GM04504 (cell line): ENCODE measurements at regions not wholly inside any gene's neighbourhood (a gene's known extent, or its start where the extent isn't known, plus 50 kb on each side); places are given as distances from the start of the nearest gene placed in this dataset.
A peak's percentile ranks its signal among the peaks of the same experiment; 100 is the strongest.

ENCODE experiments used
- DNase-seq: peaks from one replicate; pipeline ENCODE4 v3.0.0-alpha.2; 2012; ENCODE audit warnings: low read depth

DNA sequence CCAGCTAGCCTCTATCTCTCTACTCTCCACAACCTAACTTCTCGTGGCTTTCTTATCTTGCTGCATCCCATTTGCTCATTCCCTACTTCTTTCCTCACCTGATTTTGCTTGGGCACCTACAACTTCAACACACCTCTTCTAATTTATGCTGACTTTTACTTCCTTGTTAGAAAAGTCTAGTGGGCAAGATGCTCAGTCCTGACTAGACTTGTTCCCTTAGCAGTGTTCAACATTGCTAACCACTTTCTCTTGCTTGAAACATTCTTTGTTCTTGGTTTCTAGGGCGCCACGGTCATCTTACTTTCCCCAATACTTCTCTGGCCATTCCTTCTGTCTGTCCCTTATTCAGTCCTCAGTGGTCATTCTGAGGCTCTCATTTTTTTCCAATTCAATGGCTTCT is 454.7 kb upstream of the CWC22 start:
- no peak for DNase-seq

DNA sequence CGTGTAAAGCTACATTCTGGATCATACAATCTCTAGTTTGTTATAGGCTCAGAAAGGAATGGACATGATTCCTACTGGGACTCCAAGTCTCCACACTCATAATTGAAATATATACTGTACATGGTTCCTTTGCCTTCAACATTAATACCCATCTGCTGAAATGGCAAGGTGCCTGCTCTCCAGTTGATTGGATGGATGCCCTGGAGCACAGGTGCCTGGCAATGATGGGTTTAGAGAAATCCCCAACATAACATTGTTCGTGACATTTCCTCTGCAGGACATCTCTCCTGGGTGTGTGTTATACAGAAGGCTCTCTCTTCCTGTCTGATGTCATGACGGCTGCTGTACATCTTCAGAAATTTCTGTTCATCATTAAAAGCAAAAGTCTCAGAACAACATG is 449.7 kb upstream of the CWC22 start:
- DNase-seq, result no peak

DNA sequence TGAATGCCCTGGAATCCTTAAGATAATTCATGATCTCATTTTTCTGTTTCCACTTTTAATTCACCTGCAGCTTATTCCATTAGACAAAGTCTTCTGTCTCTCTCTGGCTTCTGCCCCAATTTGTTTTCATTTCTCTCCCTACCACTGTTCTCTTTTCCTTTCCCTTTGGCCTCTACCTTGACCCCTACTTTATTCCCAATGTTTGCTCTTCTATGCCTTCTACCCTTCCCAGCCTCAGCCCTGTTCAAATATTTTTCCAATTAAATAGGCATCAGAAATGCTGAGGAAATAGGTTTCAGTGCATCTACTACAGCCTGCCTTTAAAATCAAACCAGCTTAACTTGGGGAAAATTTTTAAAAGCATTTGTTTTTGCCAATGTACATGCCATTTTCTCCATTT is 443.7 kb upstream of the CWC22 start:
- no peak for DNase-seq

DNA sequence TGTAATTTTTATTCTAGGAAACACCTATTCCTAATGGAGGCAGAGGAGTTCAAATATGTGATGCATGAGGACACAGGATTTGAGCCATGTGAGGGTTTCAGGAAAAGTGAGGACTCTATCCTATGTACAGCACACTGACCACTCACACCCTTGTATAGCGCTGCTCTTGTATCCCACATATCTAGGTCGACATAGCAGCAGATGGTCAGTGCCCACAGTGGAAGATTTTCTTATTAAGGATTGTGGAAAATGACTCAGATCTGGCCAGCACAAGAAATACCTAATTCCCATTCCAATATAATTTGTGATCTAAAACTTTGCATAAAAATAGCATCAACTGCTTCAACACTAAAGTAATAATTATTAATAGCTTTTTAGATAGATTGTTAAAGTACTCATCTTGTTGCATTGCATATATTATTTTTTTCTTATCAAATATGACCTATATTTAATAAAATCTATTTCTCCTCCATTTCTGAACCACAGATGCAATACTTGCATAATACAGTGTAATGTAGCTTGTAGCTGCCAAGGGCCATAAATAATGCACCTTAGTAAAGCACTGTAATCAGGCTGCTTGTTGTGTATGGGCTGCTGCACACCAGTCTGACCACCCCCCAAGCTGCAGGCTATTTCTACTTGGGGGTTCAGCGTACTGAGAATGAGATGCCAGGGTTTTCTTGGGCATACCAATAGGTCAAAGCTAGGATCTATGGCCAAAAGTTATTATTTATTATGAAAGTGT is 442.2 kb upstream of the CWC22 start:
- DNase-seq, result no peak

DNA sequence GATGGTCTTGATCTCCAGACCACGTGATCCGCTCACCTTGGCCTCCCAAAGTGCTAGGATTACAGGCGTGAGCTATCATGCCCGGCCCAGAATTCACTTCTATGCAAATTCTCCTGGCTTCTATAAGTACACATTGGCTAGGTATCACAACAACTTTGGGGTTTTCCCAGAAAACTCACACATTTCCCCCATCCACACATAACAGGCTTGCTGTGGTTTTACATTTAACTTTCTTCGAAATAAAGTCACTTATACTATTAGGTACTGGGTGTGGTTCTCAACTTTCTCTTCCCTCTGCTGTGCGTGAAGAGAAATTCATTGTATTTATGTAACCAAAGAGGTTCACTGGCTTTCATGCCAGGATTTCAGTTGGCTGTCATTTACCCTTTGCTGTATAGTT is 439.4 kb upstream of the CWC22 start:
- DNase-seq, result no peak

DNA sequence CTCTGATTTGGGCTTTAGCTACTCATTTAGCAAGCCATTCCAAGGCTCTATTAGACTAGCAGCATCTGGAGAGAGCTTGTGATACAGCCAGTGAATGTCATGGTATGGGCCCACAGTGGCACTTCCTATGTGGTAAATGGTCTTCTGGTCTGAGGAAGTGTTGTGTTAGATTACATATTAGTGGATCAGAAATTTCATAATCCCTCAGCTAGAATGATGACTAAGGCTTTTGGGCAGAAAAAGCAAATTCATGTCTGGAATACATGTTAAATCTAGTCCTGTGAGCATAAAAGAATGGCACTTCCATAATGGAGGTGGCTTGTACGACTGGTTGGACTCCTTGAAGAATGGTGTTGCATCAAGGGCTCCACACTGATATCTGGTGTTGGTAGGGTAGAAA is 436.8 kb upstream of the CWC22 start:
- DNase-seq, result no peak

DNA sequence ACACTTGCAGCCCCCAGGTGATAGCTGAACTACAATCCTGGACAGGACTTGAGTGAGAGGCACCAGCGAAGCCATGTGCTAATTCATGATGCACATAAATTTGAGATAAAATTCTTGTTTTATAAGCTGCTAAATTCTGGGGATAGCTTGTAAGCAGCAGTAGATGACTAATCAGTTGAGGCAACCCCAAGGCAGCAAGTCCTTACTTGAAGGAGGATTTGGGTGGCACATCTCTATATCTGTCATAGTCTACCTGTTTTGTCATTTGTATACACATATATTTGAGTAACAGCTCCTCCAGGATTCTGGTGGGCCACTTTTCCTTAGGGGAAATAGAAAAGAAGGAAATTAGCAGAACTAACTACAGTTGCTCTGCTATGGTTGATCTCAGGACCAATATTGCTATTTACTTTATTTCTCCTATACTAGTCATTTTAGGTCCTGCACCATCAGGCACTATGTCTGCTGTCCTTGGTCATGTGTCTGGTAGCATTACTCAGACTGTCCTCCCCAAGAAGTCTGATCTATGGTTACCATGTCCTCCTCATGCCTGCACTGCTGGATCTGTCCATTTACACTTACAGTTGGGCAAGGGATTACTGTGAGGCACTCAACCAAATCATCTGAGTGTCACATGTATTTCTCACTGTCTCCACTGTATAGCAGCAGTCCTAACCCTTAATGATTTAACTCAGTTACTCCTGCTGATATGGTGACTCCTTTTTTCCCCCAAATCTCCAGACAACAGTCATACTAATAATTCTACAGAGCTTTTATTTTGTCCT is 436.0 kb upstream of the CWC22 start:
- no peak for DNase-seq

DNA sequence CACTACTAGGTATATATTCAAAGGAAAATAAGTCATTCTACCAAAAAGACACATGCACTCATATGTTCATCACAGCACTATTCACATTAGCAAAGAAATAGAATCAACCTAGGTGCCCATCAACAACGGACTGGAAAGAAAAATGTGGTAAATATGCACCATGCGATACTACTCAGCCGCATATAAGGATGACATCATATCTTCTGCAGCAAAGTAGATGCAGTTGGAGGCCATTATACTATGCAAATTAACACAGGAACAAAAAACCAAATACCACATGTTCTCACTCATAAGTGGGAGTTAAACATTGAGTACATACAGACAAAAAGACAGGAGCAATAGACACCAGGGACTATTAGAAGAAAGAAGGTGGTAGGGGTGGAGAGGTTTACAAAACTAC is 412.1 kb upstream of the CWC22 start:
- no peak for DNase-seq

DNA sequence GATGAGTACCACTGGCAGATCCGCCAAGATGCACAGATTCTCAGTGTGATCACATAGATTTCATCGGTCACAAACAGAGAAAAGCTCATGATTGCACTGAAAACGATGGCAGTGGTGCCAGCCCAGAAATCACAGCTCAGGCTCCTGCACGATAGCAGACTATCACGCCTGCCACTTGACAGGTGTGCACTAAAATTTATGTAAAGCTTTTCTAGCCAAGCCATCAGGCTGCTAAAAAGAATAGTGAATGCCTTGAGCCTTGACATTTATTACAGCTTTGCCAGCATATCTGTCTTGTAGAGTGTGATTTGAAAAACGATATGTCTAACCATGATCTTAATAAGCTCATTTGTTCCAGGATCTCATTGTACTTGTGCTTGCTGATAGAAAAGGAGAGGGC is 409.5 kb upstream of the CWC22 start:
- no peak for DNase-seq

DNA sequence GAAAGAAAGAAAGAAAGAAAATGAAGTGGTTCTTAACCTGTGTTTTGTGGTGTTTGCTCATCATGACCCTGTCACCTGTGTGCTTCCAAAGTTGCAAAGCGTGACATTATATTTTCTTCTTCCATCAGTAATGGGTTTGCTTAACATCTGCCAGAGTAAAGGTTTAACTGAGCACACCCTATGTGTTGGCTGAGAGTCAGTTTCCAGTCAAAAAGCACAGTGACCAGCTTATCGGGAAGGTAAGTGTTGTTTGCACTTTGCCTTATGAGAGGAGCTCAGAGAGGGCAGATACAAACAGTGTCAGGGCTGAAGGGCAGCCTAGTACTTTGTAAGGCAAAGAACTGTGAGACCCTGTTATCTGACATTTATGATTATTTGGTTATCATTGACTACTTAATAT is 406.2 kb upstream of the CWC22 start:
- no peak for DNase-seq

DNA sequence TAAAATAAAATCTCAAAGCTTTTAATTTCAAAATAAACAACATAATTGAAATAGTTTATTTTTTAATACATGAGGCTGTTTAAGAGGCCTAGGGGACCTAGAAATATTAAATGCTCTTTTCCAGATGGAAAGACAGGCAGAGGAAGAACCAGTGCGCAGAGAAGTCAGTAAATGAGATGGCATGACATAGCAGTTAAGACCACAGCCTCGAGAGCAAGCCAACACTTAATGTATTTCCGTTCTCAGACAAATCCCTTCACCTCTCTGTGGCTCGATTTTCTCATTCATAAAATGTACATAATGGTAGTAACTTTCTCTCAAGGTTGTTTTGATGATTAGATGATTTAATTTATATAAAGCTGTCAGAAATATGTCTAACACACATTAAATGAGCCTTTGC is 405.1 kb upstream of the CWC22 start:
- DNase-seq, result no peak

DNA sequence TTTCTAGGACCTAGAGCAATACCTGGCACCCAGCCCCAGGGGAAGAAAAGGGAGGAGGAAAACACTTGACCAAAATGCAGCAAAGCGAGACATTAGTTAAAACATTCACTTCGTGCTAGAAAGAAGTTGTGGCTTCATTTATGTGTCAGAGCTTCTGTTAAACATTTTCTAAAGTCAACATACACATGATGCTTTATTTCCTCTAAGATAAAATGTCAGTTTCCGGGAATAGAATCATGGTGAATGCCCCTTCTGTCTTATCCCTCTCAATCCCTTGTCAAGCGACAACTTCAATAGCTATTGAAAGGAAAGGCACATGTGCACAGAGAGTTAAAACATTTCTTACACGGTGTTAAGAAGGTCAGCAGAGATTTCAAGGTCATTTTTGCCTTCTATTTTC is 404.6 kb upstream of the CWC22 start:
- no peak for DNase-seq

DNA sequence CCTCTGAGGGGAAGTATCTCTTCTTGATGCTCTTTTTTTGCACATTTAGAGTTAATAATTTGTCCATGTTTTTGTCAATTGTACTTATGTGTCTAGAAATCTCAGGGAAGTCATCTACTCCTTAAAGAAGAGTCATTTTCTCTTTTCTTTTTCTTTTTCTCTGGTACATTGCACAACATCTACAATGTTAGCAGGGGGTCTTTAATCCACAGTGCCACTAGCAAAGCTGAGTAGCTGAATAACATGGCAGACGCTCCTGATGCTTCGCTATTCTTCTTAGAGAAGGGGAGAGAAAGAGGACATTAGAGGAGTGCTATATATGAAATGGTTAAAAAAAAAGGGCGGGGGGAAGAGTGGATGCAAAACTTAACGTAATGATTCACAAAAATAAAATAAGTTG is 399.6 kb upstream of the CWC22 start:
- no peak for DNase-seq

DNA sequence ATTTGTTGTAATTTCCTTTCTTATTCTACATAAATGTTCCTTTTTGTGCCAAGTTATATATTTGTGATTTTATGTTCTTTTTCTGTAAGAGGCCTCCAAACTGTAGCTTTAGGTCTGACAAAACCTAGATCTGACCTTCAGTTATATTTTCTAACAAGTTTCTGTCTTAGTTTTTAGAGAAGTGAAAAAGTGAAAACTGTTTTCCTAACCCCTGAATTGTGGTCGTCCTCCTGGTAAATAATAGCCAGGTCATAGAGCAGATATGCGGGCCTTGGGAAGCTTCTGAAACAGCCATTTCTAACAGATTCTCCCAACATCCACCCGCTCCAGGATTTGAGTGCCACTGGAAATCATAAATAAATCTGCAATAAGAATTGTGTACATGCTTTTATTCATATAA is 398.4 kb upstream of the CWC22 start:
- DNase-seq, result no peak

DNA sequence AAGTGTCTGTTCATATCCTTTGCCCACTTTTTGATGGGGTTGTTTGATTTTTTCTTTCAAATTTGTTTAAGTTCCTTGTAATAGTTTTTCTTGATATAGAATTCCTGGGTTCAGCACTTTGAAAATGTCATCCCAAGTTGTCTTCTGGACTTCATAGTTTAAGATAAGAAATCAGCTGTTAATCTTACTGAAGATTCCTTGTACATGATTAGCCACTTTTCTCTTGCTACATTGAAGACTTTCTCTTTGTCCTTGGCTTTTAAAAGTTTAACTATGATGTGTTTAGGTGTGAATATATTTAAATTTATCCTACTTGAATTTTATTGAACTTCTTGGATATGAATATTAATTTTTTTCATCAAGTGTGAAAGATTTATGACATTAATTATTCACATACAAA is 387.2 kb upstream of the CWC22 start:
- no peak for DNase-seq

DNA sequence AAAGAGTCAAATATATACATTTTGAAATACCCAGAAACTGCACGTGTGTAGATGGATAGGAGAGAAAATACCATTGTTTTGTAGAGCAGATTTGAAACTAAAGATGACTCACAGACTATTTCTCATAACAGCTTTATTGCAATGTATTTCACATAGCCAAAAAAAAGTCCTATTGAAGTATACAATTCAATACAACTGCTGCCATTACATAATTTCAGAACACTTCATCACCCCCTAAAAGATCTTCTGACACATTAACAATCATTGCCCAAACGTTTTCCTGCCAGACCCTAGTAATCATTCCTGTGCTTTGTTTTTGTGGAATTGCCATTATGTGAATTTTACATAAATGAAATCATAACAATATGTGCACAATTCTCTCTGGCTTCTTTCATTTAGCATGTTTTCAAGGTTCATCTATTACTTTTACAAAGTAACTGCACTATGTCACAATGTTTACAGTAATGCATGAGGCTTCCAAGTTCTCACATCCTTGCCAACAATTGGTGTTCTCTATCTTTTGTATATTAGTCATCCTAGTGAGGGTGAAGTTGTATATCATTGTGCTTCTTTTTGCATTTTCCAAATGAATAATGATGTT is 378.6 kb upstream of the CWC22 start:
- peak; percentile 89 for DNase-seq

DNA sequence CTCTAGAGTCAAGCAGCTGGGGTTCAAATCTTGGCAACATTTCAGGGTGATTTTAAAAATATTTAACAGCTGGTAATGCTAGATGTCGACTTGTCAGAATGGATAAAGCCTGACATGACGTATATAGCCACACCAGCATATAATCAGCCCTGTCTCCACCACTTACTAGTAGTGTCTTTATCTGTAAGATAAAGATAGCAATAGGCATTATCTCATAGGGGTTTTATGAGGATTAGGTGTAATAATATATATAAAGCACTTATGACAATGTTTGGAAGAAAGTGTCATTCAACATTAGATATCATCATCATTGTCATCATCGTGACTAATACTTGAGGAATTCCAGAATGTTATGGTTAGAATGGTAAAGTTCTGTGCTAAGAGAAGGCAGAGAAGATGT is 369.0 kb upstream of the CWC22 start:
- no peak for DNase-seq

DNA sequence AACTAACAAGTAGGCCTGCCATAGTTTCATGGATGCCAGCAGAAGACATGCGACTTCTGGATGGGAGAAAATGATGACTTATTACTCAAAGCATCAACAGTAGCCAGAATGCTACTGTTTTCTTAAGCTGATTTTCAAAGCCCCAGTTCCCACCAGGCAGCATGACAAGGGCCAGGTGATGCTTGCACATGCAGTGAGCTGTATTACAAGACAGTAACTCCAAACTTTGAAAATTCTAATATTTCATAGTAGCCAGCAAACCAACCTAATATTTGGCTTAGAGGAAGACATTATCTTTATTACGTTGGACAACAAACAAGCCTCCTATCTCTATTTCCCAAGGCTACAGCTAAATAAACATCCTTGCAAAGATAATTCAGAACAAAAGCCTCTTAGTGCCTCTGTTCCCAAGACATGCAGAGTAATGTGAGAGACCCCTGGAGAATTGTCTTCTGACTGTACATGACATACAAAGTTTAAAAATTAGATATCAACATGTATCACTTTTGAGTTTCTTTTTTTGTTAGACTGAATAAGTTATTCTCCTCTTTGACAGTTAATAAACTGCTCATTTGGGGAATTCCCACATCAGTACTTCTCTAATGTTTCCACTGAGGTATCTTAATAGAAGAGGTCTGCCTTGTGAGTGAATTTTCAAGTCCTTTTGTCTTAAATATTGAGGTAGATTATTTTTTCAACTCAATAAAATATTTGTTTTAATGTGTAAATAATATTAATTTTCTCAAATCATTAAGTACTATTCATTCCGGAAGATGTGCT is 367.6 kb upstream of the CWC22 start:
- no peak for DNase-seq

DNA sequence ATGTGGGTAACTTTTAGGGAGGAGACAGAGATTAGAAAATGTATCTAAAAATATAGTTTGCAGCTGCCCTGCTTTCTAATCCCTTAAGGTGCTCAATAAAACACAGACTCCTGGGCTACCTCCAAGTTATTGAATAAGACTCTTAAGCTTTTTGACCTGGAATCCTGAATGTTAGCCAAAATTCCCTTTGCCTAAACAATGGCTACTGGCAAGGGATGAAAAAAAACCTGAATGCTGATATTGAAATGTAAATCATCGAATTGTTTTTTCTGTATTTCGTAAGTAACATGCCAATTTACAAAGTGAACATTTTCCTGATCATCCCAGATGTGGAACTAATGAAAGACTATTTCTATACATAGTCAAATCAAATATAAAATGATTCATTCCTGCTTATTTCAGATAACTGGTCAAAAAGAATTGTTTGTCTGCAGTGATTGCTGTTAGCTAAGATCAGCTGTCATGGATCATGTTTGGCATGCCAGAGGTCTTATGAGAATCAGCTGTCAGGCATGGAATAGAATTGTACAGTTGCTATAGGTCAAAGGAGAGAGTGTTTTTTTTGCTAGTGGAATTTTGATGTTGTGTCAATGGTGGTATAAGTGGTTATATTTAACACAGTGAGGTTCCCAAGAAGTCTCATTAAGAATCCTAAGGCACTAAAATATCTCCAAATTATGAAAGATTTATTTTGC is 363.6 kb upstream of the CWC22 start:
- DNase-seq, result no peak

DNA sequence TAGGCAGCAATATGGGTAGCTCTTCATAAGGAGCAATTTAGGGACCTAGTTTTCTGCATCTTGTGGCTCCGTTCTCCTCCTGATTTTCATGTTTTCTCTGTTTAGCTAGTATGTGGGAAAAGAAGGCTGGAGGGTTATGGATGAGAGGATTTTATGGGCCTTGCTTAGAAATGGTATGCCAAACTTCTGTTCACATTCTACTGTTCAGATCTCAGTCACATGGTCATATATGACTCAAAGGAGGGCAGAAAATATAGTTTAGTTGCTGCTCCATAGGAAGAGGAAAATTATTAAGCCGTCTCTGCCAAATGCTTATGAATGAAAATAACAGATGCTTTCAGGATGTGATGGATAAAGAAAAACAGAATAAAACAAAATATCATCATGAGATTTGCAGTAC is 361.8 kb upstream of the CWC22 start:
- DNase-seq, result no peak

DNA sequence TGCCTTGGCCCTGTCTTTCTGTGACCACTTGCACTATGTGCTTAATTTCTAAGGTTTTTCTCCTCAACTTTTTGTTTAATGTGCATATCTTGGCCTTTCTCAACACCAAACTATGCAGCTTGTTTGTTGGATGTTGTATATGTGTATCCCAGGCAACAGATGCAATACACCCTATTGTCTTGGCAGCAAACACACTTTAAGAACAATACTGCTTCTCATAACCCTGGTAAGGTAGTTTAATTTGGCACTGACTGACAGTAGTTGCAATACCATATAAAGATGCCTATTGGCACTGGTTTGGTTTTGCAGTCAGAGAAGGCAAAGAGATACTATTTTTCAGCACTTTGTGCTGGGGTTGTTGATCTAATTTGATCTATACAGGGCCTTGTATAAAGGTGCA is 360.7 kb upstream of the CWC22 start:
- no peak for DNase-seq

DNA sequence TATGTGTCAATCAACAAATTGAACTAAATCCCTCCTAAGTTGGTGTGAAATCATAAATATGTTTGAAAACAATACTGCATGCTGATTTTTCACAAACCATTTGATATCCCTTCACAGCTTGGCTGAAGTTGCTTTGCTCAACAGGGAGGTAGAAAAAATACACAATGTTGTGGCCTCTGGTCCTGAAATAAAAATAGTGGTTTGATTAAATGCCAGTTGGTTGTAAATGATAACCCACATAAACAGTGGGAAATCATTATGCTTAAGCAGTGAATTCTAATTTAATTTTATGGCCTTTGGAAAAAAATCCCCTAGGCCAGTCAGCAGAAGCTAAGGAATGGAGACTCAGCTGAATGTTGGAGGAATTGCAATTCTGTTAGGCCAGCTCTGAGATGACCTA is 359.4 kb upstream of the CWC22 start:
- peak; percentile 27 for DNase-seq
